Stimulated activated CD8-positive, alpha-beta memory T cell treated with anti-CD3 and anti-CD28 coated beads, Interleukin-2, amount 100 ng/mL, for 1 hour (primary cell): ENCODE measurements at regions not wholly inside any gene's neighbourhood (a gene's known extent, or its start where the extent isn't known, plus 50 kb on each side); places are given as distances from the start of the nearest gene placed in this dataset.

Experiments
- DNase-seq, 2 donors: peaks; one replicate each; pipeline ENCODE4 v3.0.0-alpha.2; 2020; ENCODE audit warnings: low read depth in 2 of 2

- DNase-seq = no peak
Observed at GRCh38 chr11:15485432-15485831, 370.7 kb downstream of the INSC start.

- DNase-seq = no peak
Observed at GRCh38 chr11:15489281-15489680, 374.6 kb downstream of the INSC start.

GRCh38 chr11:15490535-15490934, 375.8 kb downstream of the INSC start:
- DNase-seq = no peak

GRCh38 chr11:15493066-15493465, 378.3 kb downstream of the INSC start:
- DNase-seq = no peak

- no peak for DNase-seq
Observed at GRCh38 chr11:15493921-15494620, 379.3 kb downstream of the INSC start.

GRCh38 chr11:15494740-15495139, 380.0 kb downstream of the INSC start:
- no peak for DNase-seq

GRCh38 chr11:15495462-15495861, 380.7 kb downstream of the INSC start:
- DNase-seq = no peak

- no peak for DNase-seq
Observed at GRCh38 chr11:15497366-15497765, 382.6 kb downstream of the INSC start.

- no peak for DNase-seq
Observed at GRCh38 chr11:15499674-15500073, 385.0 kb downstream of the INSC start.

GRCh38 chr11:15500643-15501042, 385.9 kb downstream of the INSC start:
- DNase-seq = no peak

GRCh38 chr11:15501566-15501965, 386.8 kb downstream of the INSC start:
- no peak for DNase-seq

GRCh38 chr11:15505155-15505554, 390.4 kb downstream of the INSC start:
- no peak for DNase-seq

- DNase-seq = no peak
Observed at GRCh38 chr11:15507592-15507991, 392.9 kb downstream of the INSC start.

- DNase-seq = no peak
Observed at GRCh38 chr11:15509082-15509481, 394.4 kb downstream of the INSC start.

- no peak for DNase-seq
Observed at GRCh38 chr11:15519124-15519791, 404.5 kb downstream of the INSC start.

GRCh38 chr11:15519911-15520310, 405.2 kb downstream of the INSC start:
- DNase-seq = no peak

- no peak for DNase-seq
Observed at GRCh38 chr11:15523543-15523942, 408.8 kb downstream of the INSC start.

- DNase-seq = no peak
Observed at GRCh38 chr11:15525582-15525981, 410.9 kb downstream of the INSC start.

GRCh38 chr11:15526032-15526431, 411.3 kb downstream of the INSC start:
- DNase-seq = no peak

GRCh38 chr11:15526859-15527450, 412.2 kb downstream of the INSC start:
- no peak for DNase-seq

GRCh38 chr11:15532432-15532831, 417.7 kb downstream of the INSC start:
- DNase-seq = no peak

GRCh38 chr11:15534266-15534665, 419.5 kb downstream of the INSC start:
- DNase-seq = no peak

- no peak for DNase-seq
Observed at GRCh38 chr11:15535414-15535813, 420.7 kb downstream of the INSC start.
